Gastrocnemius medialis (tissue), 4 donors: ENCODE measurements at regions not wholly inside any gene's neighbourhood (a gene's known extent, or its start where the extent isn't known, plus 50 kb on each side); places are given as distances from the start of the nearest gene placed in this dataset.

Experiments used
- CTCF ChIP-seq, 5 experiments: fragments of 450-650 bp in 3 of 5; fragments of 200-600 bp in 2 of 5; sonication (generic) in 2 of 5; IDR thresholded peaks in 4 of 5; conservative IDR thresholded peaks in 1 of 5; 1 replicate in 4 of 5; 2 replicates in 1 of 5; pipeline ENCODE4 v1.5.1; 2016 to 2019; ENCODE audit warnings: antibody characterized with exemption in 5 of 5, mild to moderate bottlenecking in 3 of 5, moderate library complexity in 3 of 5
- POLR2A ChIP-seq, 2 donors: fragments of 450-650 bp; IDR thresholded peaks; one replicate each; pipeline ENCODE4 v1.6.1; 2017; ENCODE audit warnings: antibody characterized with exemption in 2 of 2, mild to moderate bottlenecking in 2 of 2, moderate library complexity in 2 of 2

DNA sequence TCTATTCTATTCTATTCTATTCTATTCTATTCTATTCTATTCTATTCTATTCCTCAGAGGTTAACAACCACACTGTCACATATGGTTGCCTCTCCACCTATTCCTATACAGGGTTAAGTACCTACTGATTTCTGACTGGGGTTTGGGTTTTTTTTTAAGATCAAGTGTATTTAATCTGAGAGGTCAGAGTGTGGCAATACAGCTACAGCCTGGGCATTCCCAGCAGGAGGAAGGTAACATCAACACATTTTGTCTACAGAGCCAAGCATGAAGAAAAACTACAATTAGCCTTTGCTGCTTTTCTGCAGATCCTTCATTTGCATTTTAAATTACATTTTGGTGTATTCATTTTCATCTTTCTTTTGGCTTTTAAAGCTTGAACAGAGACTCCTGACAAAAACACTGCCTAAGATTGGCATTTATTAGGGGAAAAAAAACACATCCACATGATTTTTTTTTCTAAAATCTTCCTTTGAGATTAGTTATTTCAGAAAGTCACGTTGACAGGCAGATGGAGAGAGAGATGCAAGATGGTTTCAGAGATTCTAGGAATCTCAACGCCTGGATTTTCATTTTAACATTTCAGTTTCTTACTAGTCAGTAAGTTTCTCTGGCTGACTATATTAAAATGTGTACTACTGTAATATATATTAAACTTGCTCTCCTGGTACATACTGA is 255.9 kb upstream of the TET2 start:
- TF ChIP-seq CTCF (IDR thresholded peaks at IDR 0.05 in 4 of 5, conservative IDR thresholded peaks at IDR 0.05 in 1 of 5), result no peak
- no peak for TF ChIP-seq POLR2A (IDR thresholded peaks at IDR 0.05)
